SK-N-SH (cell line): ENCODE measurements at regions not wholly inside any gene's neighbourhood (a gene's known extent, or its start where the extent isn't known, plus 50 kb on each side); places are given as distances from the start of the nearest gene placed in this dataset.

ENCODE experiments used
- CTCF ChIA-PET: fragments of 300-600, 350-600 bp; formaldehyde crosslinking; extraction: SDS; loops from one replicate; lab custom pipeline; 2021; lab: Yijun Ruan, JAX
- POLR2A ChIA-PET: fragments of 350-600 bp; sonication (Branson Sonifier 250); formaldehyde crosslinking; extraction: SDS; loops from one replicate; lab custom pipeline; 2020; ENCODE audit warnings: antibody characterized with exemption, inconsistent platforms; lab: Yijun Ruan, JAX
- DNase-seq: peaks from one replicate; pipeline ENCODE4 v3.0.0; 2012
- H2AFZ ChIP-seq: fragments of 200-600 bp; sonication (generic); 2 replicates; pipeline ENCODE4 v1.8.1; 2016; ENCODE audit warnings: antibody characterized with exemption, mild to moderate bottlenecking, low read depth
- H3F3A ChIP-seq: fragments of 200-600 bp; sonication (generic); replicated peaks from 2 replicates; pipeline ENCODE3; 2016; ENCODE audit warnings: antibody characterized with exemption, mild to moderate bottlenecking; ENCODE audit not compliant: insufficient read depth
- H3K27ac ChIP-seq, 2 experiments: fragments of 200-500 bp in 1 of 2; fragments of 200-600 bp in 1 of 2; sonication (Bioruptor generic) in 1 of 2; sonication (generic), shearing (Covaris generic) in 1 of 2; 2 replicates each; pipeline versions ENCODE4 v1.5.1 to v1.6.1; 2014 to 2016; ENCODE audit warnings: low read depth in 2 of 2, inconsistent platforms in 1 of 2, low read length in 1 of 2, mild to moderate bottlenecking in 1 of 2, mixed read lengths in 1 of 2
- H3K27me3 ChIP-seq: fragments of 200-600 bp; sonication (generic), shearing (Covaris generic); 2 replicates; pipeline ENCODE4 v1.6.1; 2016; ENCODE audit warnings: mixed run types; ENCODE audit not compliant: insufficient read depth
- H3K36me3 ChIP-seq, 2 experiments: fragments of 200-500 bp in 1 of 2; fragments of 200-600 bp in 1 of 2; sonication (Bioruptor generic) in 1 of 2; sonication (generic) in 1 of 2; replicated peaks in 1 of 2; 2 replicates each; pipeline versions ENCODE3 to v1.5.1; 2014 to 2016; ENCODE audit warnings: low read length in 1 of 2, mild to moderate bottlenecking in 1 of 2; ENCODE audit not compliant: insufficient read depth in 2 of 2, control insufficient read depth in 1 of 2
- H3K4me1 ChIP-seq, 2 experiments: fragments of 200-500 bp in 1 of 2; fragments of 200-600 bp in 1 of 2; sonication (Bioruptor generic) in 1 of 2; sonication (generic), shearing (Covaris generic) in 1 of 2; 2 replicates each; pipeline versions ENCODE4 v1.5.1 to v1.6.1; 2014 to 2016; ENCODE audit warnings: low read depth in 1 of 2, low read length in 1 of 2, mixed run types in 1 of 2; ENCODE audit not compliant: insufficient read depth in 2 of 2, control insufficient read depth in 1 of 2
- H3K4me2 ChIP-seq: fragments of 200-600 bp; sonication (generic), shearing (Covaris generic); 2 replicates; pipeline ENCODE4 v1.6.1; 2017; ENCODE audit warnings: mixed run types
- H3K4me3 ChIP-seq, 2 experiments: fragments of 200-500 bp in 1 of 2; fragments of 200-600 bp in 1 of 2; sonication (Bioruptor generic) in 1 of 2; sonication (generic), shearing (Covaris generic) in 1 of 2; 2 replicates each; pipeline versions ENCODE4 v1.5.1 to v1.8.1; 2014 to 2016; ENCODE audit warnings: low read depth in 2 of 2, inconsistent platforms in 1 of 2, low read length in 1 of 2, mild to moderate bottlenecking in 1 of 2, mixed read lengths in 1 of 2, moderate library complexity in 1 of 2
- H3K79me2 ChIP-seq: fragments of 200-600 bp; sonication (generic); 2 replicates; pipeline ENCODE4 v1.8.1; 2017; ENCODE audit warnings: mild to moderate bottlenecking; ENCODE audit not compliant: insufficient read depth
- H3K9ac ChIP-seq: fragments of 200-600 bp; sonication (generic); 2 replicates; pipeline ENCODE4 v1.6.1; 2017; ENCODE audit warnings: mixed run types
- H3K9me2 ChIP-seq: fragments of 200-600 bp; sonication (generic); 2 replicates; pipeline ENCODE4 v1.6.1; 2017; ENCODE audit warnings: mixed run types
- H3K9me3 ChIP-seq: fragments of 200-600 bp; sonication (generic); 2 replicates; pipeline ENCODE4 v1.6.1; 2017; ENCODE audit warnings: mixed run types, mild to moderate bottlenecking, moderate library complexity
- H4K20me1 ChIP-seq: fragments of 200-600 bp; sonication (generic); 2 replicates; pipeline ENCODE4 v1.6.1; 2017; ENCODE audit warnings: mild to moderate bottlenecking, mixed run types; ENCODE audit not compliant: insufficient read depth
- EZH2phosphoT487 ChIP-seq: fragments of 200-600 bp; sonication (generic); IDR thresholded peaks from 2 replicates; pipeline ENCODE4 v1.6.1; 2017; ENCODE audit warnings: low read depth, mixed run types, mild to moderate bottlenecking, antibody characterized with exemption, moderate library complexity, borderline replicate concordance
- FOSL2 ChIP-seq: IDR thresholded peaks from 2 replicates; pipeline ENCODE4 v1.4.0; 2012; ENCODE audit warnings: low read depth, mild to moderate bottlenecking, moderate library complexity, borderline replicate concordance
- MEF2A ChIP-seq: IDR thresholded peaks from 2 replicates; pipeline ENCODE4 v1.4.0; 2012; ENCODE audit warnings: low read depth, borderline replicate concordance
- NFIC ChIP-seq: IDR thresholded peaks from 2 replicates; pipeline ENCODE4 v1.4.0; 2012; ENCODE audit warnings: borderline replicate concordance
- POLR2AphosphoS5 ChIP-seq: IDR thresholded peaks from 2 replicates; pipeline ENCODE4 v1.6.1; 2012; ENCODE audit warnings: low read depth, low read length
- RXRA ChIP-seq: IDR thresholded peaks from 2 replicates; pipeline ENCODE4 v1.4.0; 2012; ENCODE audit warnings: low read depth, mild to moderate bottlenecking, borderline replicate concordance
- SIN3A ChIP-seq: IDR thresholded peaks from 2 replicates; pipeline ENCODE4 v1.6.1; 2012; ENCODE audit warnings: low read depth, mild to moderate bottlenecking, low read length, moderate library complexity, borderline replicate concordance
- TAF1 ChIP-seq: IDR thresholded peaks from 2 replicates; pipeline ENCODE4 v1.6.1; 2012; ENCODE audit warnings: low read depth, mild to moderate bottlenecking, low read length, moderate library complexity, borderline replicate concordance
- TCF12 ChIP-seq: IDR thresholded peaks from 2 replicates; pipeline ENCODE4 v1.4.0; 2012
- TEAD4 ChIP-seq: IDR thresholded peaks from 2 replicates; pipeline ENCODE4 v1.4.0; 2012; ENCODE audit warnings: mild to moderate bottlenecking, borderline replicate concordance; ENCODE audit not compliant: insufficient read depth
- YY1 ChIP-seq: IDR thresholded peaks from 2 replicates; pipeline ENCODE4 v1.4.0; 2012; ENCODE audit warnings: low read depth, mild to moderate bottlenecking
- WGBS: methylation state at CpG from one replicate; pipeline ENCODE4 v1.1.6; 2017; ENCODE audit warnings: low lambda C conversion rate; 5-methylcytosine and 5-hydroxymethylcytosine counted together
- TF ChIP-seq, protein P1 (sequence below): IDR thresholded peaks from 2 replicates; pipeline ENCODE4 v1.6.1; 2012; ENCODE audit warnings: mild to moderate bottlenecking, low read depth, low read length, moderate library complexity
- TF ChIP-seq, protein P2 (sequence below): IDR thresholded peaks from 2 replicates; pipeline ENCODE4 v1.4.0; 2012; ENCODE audit warnings: low read depth
- TF ChIP-seq, protein P3 (sequence below): IDR thresholded peaks from 2 replicates; pipeline ENCODE4; 2012

DNA sequence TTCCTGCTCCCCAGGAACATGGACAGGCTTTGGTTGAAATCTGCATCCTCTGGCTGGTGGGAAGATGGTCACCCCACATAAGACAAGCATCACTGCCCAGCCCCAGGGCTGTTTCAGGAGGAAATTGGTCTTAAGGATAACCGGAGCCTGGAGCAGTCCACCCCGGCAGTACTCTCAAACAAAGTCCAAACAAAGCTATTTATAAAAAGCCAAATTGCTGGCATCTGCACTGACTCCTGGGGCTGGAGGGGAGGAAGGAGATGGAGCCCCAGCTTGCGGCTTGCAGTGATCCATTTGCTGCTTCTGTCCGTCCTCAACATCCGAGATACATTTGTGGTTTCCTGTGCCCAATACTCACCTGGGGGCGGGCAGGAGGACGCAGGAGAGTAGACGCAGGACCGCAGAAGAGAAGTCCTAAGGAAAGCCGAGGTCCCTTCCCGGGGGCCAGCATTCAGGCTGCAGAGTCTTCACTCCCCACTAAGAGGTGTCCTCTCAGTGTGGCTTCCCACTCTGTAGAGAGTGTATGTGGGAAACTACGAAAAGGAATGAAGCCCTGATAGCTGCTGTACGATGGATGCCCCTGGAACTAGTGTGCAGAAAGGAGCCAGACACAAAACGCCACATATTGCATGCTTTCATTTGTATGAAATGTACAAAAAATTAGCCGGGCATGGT, 107.3 kb upstream of the FGF3 start:
- H3K9me3 ChIP-seq, result no peaks in the 10 kb centered on the region
- DNase-seq, result no peak
- no peaks in the 10 kb centered on the region for H3K9me2 ChIP-seq
- no peaks in the 10 kb centered on the region for H4K20me1 ChIP-seq
- H3K79me2 ChIP-seq, result no peaks in the 10 kb centered on the region
- peaks cover 2% of the 10 kb centered on the region; the same call in 1 of the 2 replicates for H3K27me3 ChIP-seq
- WGBS, result 53% methylated on average over 8 of the region's 15 CpGs
- no peak overlapping the region for H2AFZ ChIP-seq
- H3K4me2 ChIP-seq, result no peak overlapping the region
- peaks cover 0 to 26% of the 10 kb centered on the region in 2 experiments; a peak in 1 of 4 replicates for H3K4me1 ChIP-seq
- H3K4me3 ChIP-seq, result no peak overlapping the region
- no peaks in the 10 kb centered on the region for H3F3A ChIP-seq
- POLR2A ChIA-PET, result no interaction called here
- H3K36me3 ChIP-seq, result no peaks in the 10 kb centered on the region
- TF ChIP-seq, protein P1, sequence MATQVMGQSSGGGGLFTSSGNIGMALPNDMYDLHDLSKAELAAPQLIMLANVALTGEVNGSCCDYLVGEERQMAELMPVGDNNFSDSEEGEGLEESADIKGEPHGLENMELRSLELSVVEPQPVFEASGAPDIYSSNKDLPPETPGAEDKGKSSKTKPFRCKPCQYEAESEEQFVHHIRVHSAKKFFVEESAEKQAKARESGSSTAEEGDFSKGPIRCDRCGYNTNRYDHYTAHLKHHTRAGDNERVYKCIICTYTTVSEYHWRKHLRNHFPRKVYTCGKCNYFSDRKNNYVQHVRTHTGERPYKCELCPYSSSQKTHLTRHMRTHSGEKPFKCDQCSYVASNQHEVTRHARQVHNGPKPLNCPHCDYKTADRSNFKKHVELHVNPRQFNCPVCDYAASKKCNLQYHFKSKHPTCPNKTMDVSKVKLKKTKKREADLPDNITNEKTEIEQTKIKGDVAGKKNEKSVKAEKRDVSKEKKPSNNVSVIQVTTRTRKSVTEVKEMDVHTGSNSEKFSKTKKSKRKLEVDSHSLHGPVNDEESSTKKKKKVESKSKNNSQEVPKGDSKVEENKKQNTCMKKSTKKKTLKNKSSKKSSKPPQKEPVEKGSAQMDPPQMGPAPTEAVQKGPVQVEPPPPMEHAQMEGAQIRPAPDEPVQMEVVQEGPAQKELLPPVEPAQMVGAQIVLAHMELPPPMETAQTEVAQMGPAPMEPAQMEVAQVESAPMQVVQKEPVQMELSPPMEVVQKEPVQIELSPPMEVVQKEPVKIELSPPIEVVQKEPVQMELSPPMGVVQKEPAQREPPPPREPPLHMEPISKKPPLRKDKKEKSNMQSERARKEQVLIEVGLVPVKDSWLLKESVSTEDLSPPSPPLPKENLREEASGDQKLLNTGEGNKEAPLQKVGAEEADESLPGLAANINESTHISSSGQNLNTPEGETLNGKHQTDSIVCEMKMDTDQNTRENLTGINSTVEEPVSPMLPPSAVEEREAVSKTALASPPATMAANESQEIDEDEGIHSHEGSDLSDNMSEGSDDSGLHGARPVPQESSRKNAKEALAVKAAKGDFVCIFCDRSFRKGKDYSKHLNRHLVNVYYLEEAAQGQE, result no peak
- TF ChIP-seq TEAD4 (no peak), MEF2A (no peak), POLR2AphosphoS5 (no peak), SIN3A (no peak), EZH2phosphoT487 (no peak), FOSL2 (no peak), RXRA (no peak)
- TF ChIP-seq, protein P2, sequence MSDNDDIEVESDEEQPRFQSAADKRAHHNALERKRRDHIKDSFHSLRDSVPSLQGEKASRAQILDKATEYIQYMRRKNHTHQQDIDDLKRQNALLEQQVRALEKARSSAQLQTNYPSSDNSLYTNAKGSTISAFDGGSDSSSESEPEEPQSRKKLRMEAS, result no peak
- CTCF ChIA-PET, result interaction anchor here (1.1 to 7.8 kb wide), 7 partner anchors 7 to 269 kb away, joined by 3 to 44 read pairs (median 6); no protein-coding TSS in a partner anchor
- H3K27ac ChIP-seq, result no peak overlapping the region
- H3K9ac ChIP-seq, result no peak overlapping the region

DNA sequence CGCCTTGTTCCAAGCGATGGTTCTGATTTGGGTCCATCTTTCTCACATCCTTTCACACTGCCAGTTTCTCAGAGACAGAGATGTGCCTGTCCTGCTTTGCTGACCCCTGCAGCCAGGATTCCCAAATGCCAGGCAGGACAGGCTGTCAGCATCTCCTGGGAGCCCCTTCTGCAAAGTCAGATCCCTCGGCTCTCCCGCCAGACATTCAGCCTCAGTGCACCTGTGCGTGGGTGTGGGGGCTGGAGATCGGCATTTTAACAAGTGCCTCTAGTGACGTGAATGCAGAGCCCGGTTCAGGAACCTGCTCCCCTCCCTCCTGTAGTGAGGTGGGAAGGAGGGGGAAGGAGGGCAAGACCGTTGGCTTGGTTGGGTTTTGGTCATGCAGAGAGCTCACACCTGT, 108.9 kb upstream of the FGF3 start:
- Histone ChIP-seq H3K36me3 (no peaks in the 10 kb centered on the region), H3F3A (no peaks in the 10 kb centered on the region), H3K9me3 (no peaks in the 10 kb centered on the region), H3K9me2 (no peaks in the 10 kb centered on the region), H3K4me3 (no peak overlapping the region), H3K27ac (no peak overlapping the region), H3K9ac (no peak overlapping the region), H3K4me1 (peaks cover 0 to 27% of the 10 kb centered on the region in 2 experiments; a peak in 1 of 4 replicates), H2AFZ (no peak overlapping the region), H3K4me2 (no peak overlapping the region), H4K20me1 (no peaks in the 10 kb centered on the region), H3K27me3 (peaks cover 11% of the 10 kb centered on the region; the same call in 1 of the 2 replicates), H3K79me2 (no peaks in the 10 kb centered on the region)
- WGBS, result 84% methylated on average over 3 of the region's 9 CpGs
- DNase-seq, result no peak
- TF ChIP-seq YY1, result no peak
- TF ChIP-seq, protein P3, sequence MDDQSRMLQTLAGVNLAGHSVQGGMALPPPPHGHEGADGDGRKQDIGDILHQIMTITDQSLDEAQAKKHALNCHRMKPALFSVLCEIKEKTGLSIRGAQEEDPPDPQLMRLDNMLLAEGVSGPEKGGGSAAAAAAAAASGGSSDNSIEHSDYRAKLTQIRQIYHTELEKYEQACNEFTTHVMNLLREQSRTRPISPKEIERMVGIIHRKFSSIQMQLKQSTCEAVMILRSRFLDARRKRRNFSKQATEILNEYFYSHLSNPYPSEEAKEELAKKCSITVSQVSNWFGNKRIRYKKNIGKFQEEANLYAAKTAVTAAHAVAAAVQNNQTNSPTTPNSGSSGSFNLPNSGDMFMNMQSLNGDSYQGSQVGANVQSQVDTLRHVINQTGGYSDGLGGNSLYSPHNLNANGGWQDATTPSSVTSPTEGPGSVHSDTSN, result no peak
- TF ChIP-seq FOSL2, result no peak
- TF ChIP-seq EZH2phosphoT487, result no peak
- TF ChIP-seq NFIC, result no peak
- TF ChIP-seq TAF1, result no peak
- TF ChIP-seq TCF12, result no peak
- POLR2A ChIA-PET, result no interaction called here
- CTCF ChIA-PET, result interaction anchor here (1.0 to 7.8 kb wide), 2 partner anchors 9 to 13 kb away, joined by 5 to 44 read pairs; no protein-coding TSS in a partner anchor
